Mesenchymal stem cell (in vitro differentiated cells and primary cell): ENCODE measurements at regions not wholly inside any gene's neighbourhood (a gene's known extent, or its start where the extent isn't known, plus 50 kb on each side); places are given as distances from the start of the nearest gene placed in this dataset.

Source experiments
- DNase-seq: peaks from one replicate; pipeline ENCODE4 v3.0.0-alpha.2; 2013
- H2AFZ ChIP-seq: one replicate; pipeline ENCODE4 v1.6.1; 2013; ENCODE audit warnings: low read depth, mild to moderate bottlenecking, control low read depth, inconsistent platforms, low read length, moderate library complexity
- H2AK5ac ChIP-seq: 2 replicates; pipeline ENCODE4 v1.6.1; 2013; ENCODE audit warnings: low read length, moderate library complexity, mild to moderate bottlenecking, inconsistent platforms; ENCODE audit not compliant: severe bottlenecking
- H2BK120ac ChIP-seq: one replicate; pipeline ENCODE4 v1.6.1; 2013; ENCODE audit warnings: low read depth, mild to moderate bottlenecking, inconsistent platforms, low read length, moderate library complexity
- H2BK12ac ChIP-seq, 2 experiments: one replicate each; pipeline ENCODE4 v1.6.1; 2013; ENCODE audit warnings: inconsistent platforms in 2 of 2, low read length in 2 of 2, mild to moderate bottlenecking in 2 of 2, moderate library complexity in 2 of 2, control low read depth in 1 of 2
- H2BK15ac ChIP-seq: one replicate; pipeline ENCODE4 v1.6.1; 2013; ENCODE audit warnings: mild to moderate bottlenecking, low read depth, inconsistent platforms; ENCODE audit not compliant: poor library complexity, severe bottlenecking
- H2BK5ac ChIP-seq: 2 replicates; pipeline ENCODE4 v1.6.1; 2013; ENCODE audit warnings: low read depth, mild to moderate bottlenecking, low read length, control low read depth, inconsistent platforms; ENCODE audit not compliant: poor library complexity, severe bottlenecking
- H3K14ac ChIP-seq, 2 experiments: one replicate each; pipeline ENCODE4 v1.6.1; 2013; ENCODE audit warnings: inconsistent platforms in 2 of 2, low read length in 2 of 2, control low read depth in 1 of 2, mild to moderate bottlenecking in 1 of 2, moderate library complexity in 1 of 2
- H3K18ac ChIP-seq, 2 experiments: one replicate each; pipeline ENCODE4 v1.6.1; 2013; ENCODE audit warnings: inconsistent platforms in 2 of 2, low read length in 2 of 2, control low read depth in 1 of 2, low read depth in 1 of 2, mild to moderate bottlenecking in 1 of 2
- H3K23ac ChIP-seq, 2 experiments: one replicate each; pipeline ENCODE4 v1.6.1; 2013; ENCODE audit warnings: inconsistent platforms in 2 of 2, low read length in 2 of 2, mild to moderate bottlenecking in 2 of 2, moderate library complexity in 2 of 2, control low read depth in 1 of 2
- H3K27ac ChIP-seq: 2 replicates; pipeline ENCODE4 v1.5.1; 2013; ENCODE audit warnings: mild to moderate bottlenecking, moderate library complexity, low read length, control low read depth, inconsistent platforms; ENCODE audit not compliant: poor library complexity, severe bottlenecking
- H3K27me3 ChIP-seq, 2 experiments: 2 replicates each; pipeline versions ENCODE4 v1.6.1 to v1.7.0; 2013; ENCODE audit warnings: low read length in 2 of 2, mild to moderate bottlenecking in 2 of 2, moderate library complexity in 2 of 2, control low read depth in 1 of 2, inconsistent platforms in 1 of 2; ENCODE audit not compliant: control insufficient read depth in 1 of 2, insufficient read depth in 1 of 2
- H3K36me3 ChIP-seq, 2 experiments: 2 replicates each; pipeline versions ENCODE4 v1.6.1 to v1.7.0; 2013; ENCODE audit warnings: low read length in 2 of 2, control low read depth in 1 of 2, inconsistent platforms in 1 of 2, low read depth in 1 of 2, mild to moderate bottlenecking in 1 of 2; ENCODE audit not compliant: insufficient read depth in 2 of 2, control insufficient read depth in 1 of 2
- H3K4ac ChIP-seq, 2 experiments: one replicate each; pipeline ENCODE4 v1.6.1; 2013; ENCODE audit warnings: inconsistent platforms in 2 of 2, low read length in 2 of 2, mild to moderate bottlenecking in 2 of 2, moderate library complexity in 2 of 2, control low read depth in 1 of 2, low read depth in 1 of 2
- H3K4me1 ChIP-seq: 2 replicates; pipeline ENCODE4 v1.6.1; 2013; ENCODE audit warnings: low read depth, low read length, control low read depth; ENCODE audit not compliant: control insufficient read depth, insufficient read depth
- H3K4me2 ChIP-seq: 2 replicates; pipeline ENCODE4 v1.6.1; 2013; ENCODE audit warnings: low read length, mild to moderate bottlenecking, inconsistent platforms; ENCODE audit not compliant: poor library complexity, severe bottlenecking
- H3K4me3 ChIP-seq, 2 experiments: 2 replicates each; pipeline versions ENCODE4 v1.5.1 to v1.7.0; 2013; ENCODE audit warnings: low read length in 2 of 2, mild to moderate bottlenecking in 2 of 2, control low read depth in 1 of 2, low read depth in 1 of 2; ENCODE audit not compliant: insufficient read depth in 1 of 2
- H3K79me1 ChIP-seq: replicated peaks from 2 replicates; pipeline ENCODE4 v1.6.1; 2013; ENCODE audit warnings: mild to moderate bottlenecking, control low read depth, low read length, inconsistent platforms; ENCODE audit not compliant: poor library complexity, severe bottlenecking
- H3K9ac ChIP-seq: 2 replicates; pipeline ENCODE4 v1.7.0; 2013; ENCODE audit warnings: mild to moderate bottlenecking, low read length, moderate library complexity
- H3K9me3 ChIP-seq: 2 replicates; pipeline ENCODE4 v1.7.0; 2013; ENCODE audit warnings: mild to moderate bottlenecking, low read length; ENCODE audit not compliant: control insufficient read depth
- H4K8ac ChIP-seq: one replicate; pipeline ENCODE4 v1.6.1; 2013; ENCODE audit warnings: inconsistent platforms, mild to moderate bottlenecking, low read length, moderate library complexity
- H4K91ac ChIP-seq: one replicate; pipeline ENCODE4 v1.6.1; 2013; ENCODE audit warnings: mild to moderate bottlenecking, low read length, inconsistent platforms
- WGBS: methylation state at CpG from one replicate; pipeline ENCODE4 v1.1.7; 2013; ENCODE audit warnings: mixed read lengths; 5-methylcytosine and 5-hydroxymethylcytosine counted together

DNA sequence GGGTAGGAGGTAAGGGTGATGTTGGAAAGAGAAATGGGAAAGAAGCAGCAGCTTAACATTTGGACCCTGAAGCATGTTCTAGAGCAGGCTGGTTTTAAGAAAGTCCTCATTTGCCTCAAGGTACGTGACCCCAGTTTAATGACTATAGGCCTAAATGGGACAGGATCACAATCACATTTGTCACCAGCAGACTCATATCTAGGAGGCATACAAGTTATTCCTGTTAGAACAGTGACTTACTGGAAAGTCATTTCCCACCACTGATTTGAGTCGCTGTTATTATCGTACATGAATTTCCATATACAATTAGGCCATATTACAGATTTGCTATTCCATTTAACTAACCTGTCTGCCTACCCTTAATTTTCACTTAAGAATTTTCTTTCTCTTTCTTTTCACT is 326.1 kb downstream of the DAD1 start:
- no peak overlapping the region for H4K8ac ChIP-seq
- no peak for DNase-seq
- H3K36me3 ChIP-seq: no peaks in the 10 kb centered on the region
- no peaks in the 10 kb centered on the region for H3K79me1 ChIP-seq
- no peak overlapping the region for H2BK15ac ChIP-seq
- no peak overlapping the region for H2BK5ac ChIP-seq
- H3K4me3 ChIP-seq: no peak overlapping the region
- H3K9me3 ChIP-seq: no peaks in the 10 kb centered on the region
- no peak overlapping the region for H3K23ac ChIP-seq
- H3K4ac ChIP-seq: no peak overlapping the region
- H3K9ac ChIP-seq: no peak overlapping the region
- H3K14ac ChIP-seq: no peak overlapping the region
- H2AK5ac ChIP-seq: no peak overlapping the region
- H2BK120ac ChIP-seq: no peak overlapping the region
- WGBS: 97% methylated on average over 3 of the region's 3 CpGs
- H3K4me2 ChIP-seq: no peak overlapping the region
- H3K4me1 ChIP-seq: peaks cover 8% of the 10 kb centered on the region
- H4K91ac ChIP-seq: no peak overlapping the region
- H2AFZ ChIP-seq: no peak overlapping the region
- H3K18ac ChIP-seq: no peak overlapping the region
- H3K27ac ChIP-seq: no peak overlapping the region
- H3K27me3 ChIP-seq: no peaks in the 10 kb centered on the region
- H2BK12ac ChIP-seq: no peak overlapping the region

DNA sequence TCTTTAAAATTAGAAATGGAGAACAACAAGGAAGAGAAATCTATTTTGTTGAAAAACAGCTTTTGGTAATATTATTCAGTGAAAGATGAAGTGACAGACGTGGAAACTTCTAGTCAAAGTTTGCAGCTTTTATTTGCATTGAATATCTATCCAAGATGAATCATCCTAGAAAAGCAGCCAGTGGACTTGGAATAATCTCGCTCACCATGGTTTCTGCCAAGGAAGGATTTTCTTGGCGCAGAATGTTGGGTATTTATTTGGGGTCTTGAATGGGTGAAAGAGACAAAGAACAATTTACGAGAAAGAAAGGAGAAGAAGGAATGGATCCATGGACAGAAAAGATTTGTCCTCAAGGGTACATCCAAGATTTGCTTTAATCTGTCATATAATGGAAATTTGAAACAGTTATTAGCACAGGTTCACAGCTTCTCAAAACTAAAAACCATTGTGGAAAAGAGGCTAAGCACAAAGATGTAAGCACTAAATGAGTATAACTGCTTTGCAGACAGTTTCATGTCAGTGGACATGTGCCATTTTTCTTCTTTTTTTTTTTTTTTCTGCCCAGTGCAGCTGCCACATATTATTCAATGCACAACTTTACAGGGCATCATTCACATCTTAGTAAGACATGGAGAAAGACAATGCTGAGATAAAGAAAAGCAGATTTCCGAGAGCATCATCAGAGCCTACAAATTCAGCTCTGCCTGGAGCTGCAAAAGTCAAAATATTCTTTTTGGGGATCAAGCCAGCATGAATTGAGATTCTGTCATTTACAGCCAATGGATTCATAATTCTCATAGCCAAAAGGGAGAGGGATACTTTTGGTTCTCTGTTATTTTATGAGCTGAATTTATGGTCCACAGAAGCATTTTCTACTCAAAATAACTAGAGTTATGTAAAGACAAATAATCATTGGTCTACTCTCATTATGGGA is 333.7 kb downstream of the DAD1 start:
- no peaks in the 10 kb centered on the region for H3K36me3 ChIP-seq
- H4K91ac ChIP-seq: no peak overlapping the region
- no peak overlapping the region for H2BK120ac ChIP-seq
- no peak overlapping the region for H2BK15ac ChIP-seq
- no peak overlapping the region for H3K23ac ChIP-seq
- no peak overlapping the region for H3K18ac ChIP-seq
- no peak overlapping the region for H3K14ac ChIP-seq
- H3K9ac ChIP-seq: no peak overlapping the region
- no peaks in the 10 kb centered on the region for H3K9me3 ChIP-seq
- H3K27me3 ChIP-seq: peaks cover 0 to 3% of the 10 kb centered on the region in 2 experiments
- no peak overlapping the region for H3K4me3 ChIP-seq
- no peak overlapping the region for H2AFZ ChIP-seq
- WGBS: 91% methylated on average over 5 of the region's 5 CpGs
- no peaks in the 10 kb centered on the region for H3K4me1 ChIP-seq
- no peak overlapping the region for H3K4ac ChIP-seq
- no peak overlapping the region for H2BK12ac ChIP-seq
- DNase-seq: no peak
- no peak overlapping the region for H3K27ac ChIP-seq
- no peak overlapping the region for H2AK5ac ChIP-seq
- no peak overlapping the region for H2BK5ac ChIP-seq
- H3K79me1 ChIP-seq: no peaks in the 10 kb centered on the region
- no peak overlapping the region for H4K8ac ChIP-seq
- H3K4me2 ChIP-seq: no peak overlapping the region

DNA sequence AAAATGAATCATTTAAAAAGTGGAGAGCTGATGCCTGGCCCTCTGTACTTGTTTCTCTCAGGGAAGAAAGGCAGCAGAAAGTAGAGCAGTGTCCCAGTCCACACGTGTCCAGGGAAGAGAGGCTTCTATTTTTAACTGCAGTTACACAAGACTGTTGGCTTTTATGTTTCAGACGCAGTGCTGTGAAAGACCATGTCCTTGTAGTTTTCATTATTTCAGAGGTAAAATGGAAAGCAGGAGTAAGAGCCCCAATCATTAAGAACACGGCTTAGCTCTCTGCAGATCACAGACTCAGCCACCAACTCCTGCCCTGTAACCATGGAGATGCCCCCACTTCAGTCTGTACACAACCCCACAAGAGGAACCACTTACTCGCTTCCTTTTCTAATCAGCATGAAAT is 336.3 kb downstream of the DAD1 start:
- no peak overlapping the region for H2AK5ac ChIP-seq
- DNase-seq: peak; percentile 41
- H3K4me1 ChIP-seq: no peaks in the 10 kb centered on the region
- H2BK15ac ChIP-seq: no peak overlapping the region
- H3K4ac ChIP-seq: no peak overlapping the region
- H3K18ac ChIP-seq: no peak overlapping the region
- H3K36me3 ChIP-seq: no peaks in the 10 kb centered on the region
- 5% methylated on average over 2 of the region's 4 CpGs for WGBS
- peak overlapping the region; percentile 8 for H3K9ac ChIP-seq
- H3K23ac ChIP-seq: no peak overlapping the region
- no peak overlapping the region for H4K91ac ChIP-seq
- H3K9me3 ChIP-seq: no peaks in the 10 kb centered on the region
- peaks cover 0 to 3% of the 10 kb centered on the region in 2 experiments for H3K27me3 ChIP-seq
- no peaks in the 10 kb centered on the region for H3K79me1 ChIP-seq
- H2BK5ac ChIP-seq: no peak overlapping the region
- H3K4me2 ChIP-seq: no peak overlapping the region
- H2BK120ac ChIP-seq: no peak overlapping the region
- H3K4me3 ChIP-seq: no peak overlapping the region
- H3K14ac ChIP-seq: no peak overlapping the region
- no peak overlapping the region for H3K27ac ChIP-seq
- H2BK12ac ChIP-seq: no peak overlapping the region
- H2AFZ ChIP-seq: no peak overlapping the region
- no peak overlapping the region for H4K8ac ChIP-seq

DNA sequence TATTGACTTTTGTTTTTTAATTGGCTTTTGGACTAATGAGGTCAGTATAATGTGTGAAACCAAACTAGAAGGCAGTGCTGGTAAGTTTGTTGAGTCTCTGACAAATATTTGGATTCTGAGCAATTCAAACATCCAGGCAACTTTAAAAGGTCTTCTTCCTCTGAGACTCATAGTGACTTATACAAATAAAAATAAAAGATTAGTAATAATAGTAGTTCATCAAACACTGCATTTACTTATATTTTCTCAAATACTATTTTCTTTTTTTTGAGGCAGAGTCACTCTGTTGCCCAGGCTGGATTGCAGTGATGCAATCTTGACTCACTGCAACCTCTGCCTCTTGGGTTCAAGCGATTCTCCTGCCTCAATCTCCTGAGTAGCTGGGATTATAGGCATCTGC is 337.9 kb downstream of the DAD1 start:
- DNase-seq: no peak
- 86% methylated on average over 1 of the region's 1 CpG for WGBS
- no peak overlapping the region for H2AK5ac ChIP-seq
- H3K9ac ChIP-seq: no peak overlapping the region
- H3K4me2 ChIP-seq: no peak overlapping the region
- H3K4me1 ChIP-seq: no peaks in the 10 kb centered on the region
- H2AFZ ChIP-seq: no peak overlapping the region
- H4K8ac ChIP-seq: no peak overlapping the region
- no peak overlapping the region for H2BK120ac ChIP-seq
- H4K91ac ChIP-seq: no peak overlapping the region
- no peaks in the 10 kb centered on the region for H3K79me1 ChIP-seq
- H3K14ac ChIP-seq: no peak overlapping the region
- no peak overlapping the region for H3K18ac ChIP-seq
- no peak overlapping the region for H2BK15ac ChIP-seq
- peaks cover 0 to 12% of the 10 kb centered on the region in 2 experiments for H3K27me3 ChIP-seq
- no peak overlapping the region for H3K23ac ChIP-seq
- H2BK12ac ChIP-seq: no peak overlapping the region
- H3K36me3 ChIP-seq: no peaks in the 10 kb centered on the region
- H3K4ac ChIP-seq: no peak overlapping the region
- no peak overlapping the region for H3K4me3 ChIP-seq
- H3K27ac ChIP-seq: no peak overlapping the region
- H3K9me3 ChIP-seq: no peaks in the 10 kb centered on the region
- no peak overlapping the region for H2BK5ac ChIP-seq
